BE2C (cell line): ENCODE measurements at regions not wholly inside any gene's neighbourhood (a gene's known extent, or its start where the extent isn't known, plus 50 kb on each side); places are given as distances from the start of the nearest gene placed in this dataset.

ENCODE experiments used
- DNase-seq: peaks from one replicate; pipeline ENCODE4 v3.0.0-alpha.2; 2020
- H3K27me3 ChIP-seq: fragments of 250-450 bp; sonication (Bioruptor Pico); 2 replicates; pipeline ENCODE4 v1.5.1; 2020; ENCODE audit warnings: mild to moderate bottlenecking
- H3K36me3 ChIP-seq: fragments of 250-450 bp; sonication (Bioruptor Pico); 2 replicates; pipeline ENCODE4 v1.5.1; 2020; ENCODE audit warnings: mild to moderate bottlenecking
- H3K4me1 ChIP-seq: fragments of 250-450 bp; sonication (Bioruptor Pico); 2 replicates; pipeline ENCODE4 v1.5.1; 2020
- H3K4me3 ChIP-seq: 2 replicates; pipeline ENCODE4 v1.5.1; 2011; ENCODE audit warnings: low read depth, low read length
- H3K9me3 ChIP-seq: fragments of 250-450 bp; sonication (Bioruptor Pico); 2 replicates; pipeline ENCODE4 v1.5.1; 2020
- CTCF ChIP-seq: IDR thresholded peaks from 2 replicates; pipeline ENCODE4 v1.5.1; 2012; ENCODE audit warnings: mild to moderate bottlenecking, low read depth, low read length

GRCh38 chr15:46735115-46735514 lies 982.2 kb upstream of the SEMA6D start:
- DNase-seq: no peak
- Histone ChIP-seq H3K9me3 (no peaks in the 10 kb centered on the region), H3K36me3 (no peaks in the 10 kb centered on the region), H3K4me3 (no peak overlapping the region), H3K27me3 (no peaks in the 10 kb centered on the region), H3K4me1 (no peaks in the 10 kb centered on the region)
- no peak for TF ChIP-seq CTCF

- Histone ChIP-seq H3K9me3 (no peaks in the 10 kb centered on the region), H3K4me3 (no peak overlapping the region), H3K36me3 (no peaks in the 10 kb centered on the region), H3K4me1 (no peaks in the 10 kb centered on the region), H3K27me3 (no peaks in the 10 kb centered on the region)
- no peak for DNase-seq
- TF ChIP-seq CTCF: no peak
Measured at GRCh38 chr15:46751303-46751702, 966.0 kb upstream of the SEMA6D start.

- H3K4me1 ChIP-seq: no peaks in the 10 kb centered on the region
- H3K4me3 ChIP-seq: no peak overlapping the region
- H3K36me3 ChIP-seq: no peaks in the 10 kb centered on the region
- no peaks in the 10 kb centered on the region for H3K9me3 ChIP-seq
- no peaks in the 10 kb centered on the region for H3K27me3 ChIP-seq
- TF ChIP-seq CTCF: no peak
- DNase-seq: no peak
Measured at GRCh38 chr15:46753946-46754345, 963.4 kb upstream of the SEMA6D start.

DNA sequence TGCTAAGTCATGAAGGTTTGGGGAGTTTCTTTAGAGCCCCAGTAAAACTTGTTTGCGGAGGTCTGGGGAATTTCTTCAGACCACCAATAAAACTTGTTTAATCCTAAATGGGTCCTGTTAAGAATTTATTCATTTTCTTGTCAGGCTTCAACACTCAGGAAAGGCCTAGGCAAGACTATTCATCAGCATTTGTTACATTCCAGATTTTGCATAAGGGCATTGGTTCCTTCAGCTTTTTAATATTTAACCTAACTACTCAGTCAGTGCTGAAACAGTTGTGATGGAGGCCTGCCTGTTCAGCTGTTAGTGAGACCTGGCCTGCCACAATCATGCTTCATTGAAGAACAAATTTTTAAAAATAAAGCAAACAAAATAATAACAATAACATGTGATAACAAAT lies 954.2 kb upstream of the SEMA6D start:
- Histone ChIP-seq H3K4me1 (no peaks in the 10 kb centered on the region), H3K9me3 (no peaks in the 10 kb centered on the region), H3K4me3 (no peak overlapping the region), H3K36me3 (no peaks in the 10 kb centered on the region), H3K27me3 (no peaks in the 10 kb centered on the region)
- no peak for DNase-seq
- no peak for TF ChIP-seq CTCF

GRCh38 chr15:46764851-46765250 lies 952.5 kb upstream of the SEMA6D start:
- no peak overlapping the region for H3K4me3 ChIP-seq
- DNase-seq: no peak

DNA sequence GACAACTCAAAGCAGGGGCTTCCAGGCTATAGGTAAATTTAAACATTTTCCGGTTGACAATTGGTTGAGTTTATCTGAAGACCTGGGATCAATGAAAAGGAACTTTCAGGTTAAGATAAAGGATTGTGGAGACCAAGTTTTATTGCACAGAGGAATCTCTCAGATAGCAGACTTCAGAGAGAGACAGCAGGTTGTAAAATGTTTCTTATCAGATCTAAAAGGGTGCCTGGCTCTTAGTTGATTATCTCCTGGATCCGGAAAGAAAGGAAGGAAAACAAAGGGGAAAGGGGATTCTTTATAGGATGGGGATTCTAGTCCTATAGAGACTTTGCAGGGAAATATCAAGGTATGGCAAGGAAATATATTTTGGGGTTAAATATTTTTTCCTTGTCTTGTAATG lies 951.3 kb upstream of the SEMA6D start:
- Histone ChIP-seq H3K4me1 (no peaks in the 10 kb centered on the region), H3K9me3 (no peaks in the 10 kb centered on the region), H3K4me3 (no peak overlapping the region), H3K27me3 (no peaks in the 10 kb centered on the region), H3K36me3 (no peaks in the 10 kb centered on the region)
- no peak for DNase-seq
- no peak for TF ChIP-seq CTCF

More at GRCh38 chr15:46764851-46765250, 952.5 kb upstream of the SEMA6D start:
- no peaks in the 10 kb centered on the region for H3K9me3 ChIP-seq
- no peaks in the 10 kb centered on the region for H3K4me1 ChIP-seq
- H3K27me3 ChIP-seq: no peaks in the 10 kb centered on the region
- TF ChIP-seq CTCF: no peak
- H3K36me3 ChIP-seq: no peaks in the 10 kb centered on the region
